Hepatocyte (in vitro differentiated cells): ENCODE measurements at regions not wholly inside any gene's neighbourhood (a gene's known extent, or its start where the extent isn't known, plus 50 kb on each side); places are given as distances from the start of the nearest gene placed in this dataset.

ENCODE experiments used
- CTCF ChIP-seq: fragments of 200-600 bp; sonication (generic); IDR thresholded peaks from 2 replicates; pipeline ENCODE4 v1.5.1; 2016; ENCODE audit warnings: antibody characterized with exemption, mild to moderate bottlenecking; ENCODE audit not compliant: poor library complexity
- EZH2 ChIP-seq: fragments of 200-600 bp; sonication (generic); IDR thresholded peaks from 2 replicates; pipeline ENCODE4 v1.6.1; 2016; ENCODE audit warnings: antibody characterized with exemption, mild to moderate bottlenecking, borderline replicate concordance
- EZH2phosphoT487 ChIP-seq: fragments of 200-600 bp; sonication (generic); IDR thresholded peaks from one replicate; pipeline ENCODE4 v1.6.1; 2018; ENCODE audit warnings: antibody characterized with exemption, mild to moderate bottlenecking, low read depth, moderate library complexity; ENCODE audit not compliant: unreplicated experiment, severe bottlenecking

GRCh38 chr18:59801576-59801975 is 98.2 kb upstream of the PMAIP1 start:
- TF ChIP-seq CTCF (no peak), EZH2 (no peak), EZH2phosphoT487 (no peak)
